GM18951 (cell line): ENCODE measurements at regions not wholly inside any gene's neighbourhood (a gene's known extent, or its start where the extent isn't known, plus 50 kb on each side); places are given as distances from the start of the nearest gene placed in this dataset.

Experiments
- POLR2A ChIP-seq: IDR thresholded peaks from 4 replicates; pipeline ENCODE4 v1.6.1; 2011; ENCODE audit warnings: mild to moderate bottlenecking; ENCODE audit not compliant: insufficient read length, insufficient read depth; ENCODE audit errors: extremely low read depth
- in situ Hi-C: fragments of 300-500 bp; cut with MboI; formaldehyde crosslinking; loops from one replicate; pipeline ENCODE4 v1.12.0; 2022; ENCODE audit warnings: low sequenced_read_pairs, mixed read lengths, inconsistent platforms; ENCODE audit not compliant: unreplicated experiment

DNA sequence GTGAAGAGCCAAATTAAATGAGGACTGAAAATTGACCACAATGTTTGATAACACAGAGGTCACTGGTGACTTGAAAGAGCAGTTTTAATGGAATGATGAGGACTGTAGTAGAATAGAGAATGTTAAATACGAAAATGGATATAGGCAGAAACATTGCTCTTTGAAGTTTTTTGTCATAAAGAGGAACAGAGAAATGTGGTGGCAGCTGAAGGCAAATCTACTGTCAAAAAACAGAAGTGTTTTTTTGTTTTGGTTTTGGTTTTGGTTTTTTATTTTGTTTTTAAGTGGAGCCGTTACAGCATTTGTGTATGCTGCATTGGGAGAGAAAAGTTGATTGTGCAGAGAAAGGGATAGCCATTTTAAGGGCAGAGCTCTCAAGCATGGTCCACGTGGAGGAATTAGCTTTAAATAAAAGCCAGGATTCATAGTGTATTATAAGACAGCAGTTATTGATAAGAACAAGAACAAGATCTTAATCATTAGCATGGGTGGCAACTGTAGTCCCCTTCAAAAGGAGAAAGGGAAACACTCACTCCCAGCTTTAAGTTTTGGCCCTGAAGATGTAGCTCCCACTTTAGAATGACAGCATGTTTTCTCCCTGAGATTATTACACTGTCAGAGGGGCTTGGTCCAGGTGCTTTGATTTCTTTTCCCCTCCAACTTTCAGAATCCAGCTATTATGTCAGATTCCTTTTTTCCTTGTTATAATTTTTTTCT is 156.7 kb upstream of the BET1 start:
- in situ Hi-C loops: no loop called here
- TF ChIP-seq POLR2A: no peak

DNA sequence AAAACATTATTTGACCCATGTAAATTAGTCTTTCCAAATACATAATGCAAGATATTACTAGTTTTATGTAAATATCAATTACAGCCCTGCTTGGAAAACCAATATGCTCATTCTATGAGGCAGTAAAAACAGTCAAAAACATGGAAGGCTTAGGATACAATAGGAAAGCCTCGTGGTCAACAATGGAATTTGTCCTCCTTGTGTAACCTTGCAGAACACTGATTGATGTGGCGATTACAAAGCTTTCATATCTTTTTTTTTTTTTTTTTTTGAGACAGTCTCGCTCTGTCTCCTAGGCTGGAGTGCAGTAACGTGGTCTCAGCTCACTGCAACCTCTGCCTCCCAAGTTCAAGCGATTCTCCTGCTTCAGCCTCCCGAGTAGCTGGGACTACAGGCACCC is 157.3 kb upstream of the BET1 start:
- TF ChIP-seq POLR2A: no peak
- in situ Hi-C loops: no loop called here

DNA sequence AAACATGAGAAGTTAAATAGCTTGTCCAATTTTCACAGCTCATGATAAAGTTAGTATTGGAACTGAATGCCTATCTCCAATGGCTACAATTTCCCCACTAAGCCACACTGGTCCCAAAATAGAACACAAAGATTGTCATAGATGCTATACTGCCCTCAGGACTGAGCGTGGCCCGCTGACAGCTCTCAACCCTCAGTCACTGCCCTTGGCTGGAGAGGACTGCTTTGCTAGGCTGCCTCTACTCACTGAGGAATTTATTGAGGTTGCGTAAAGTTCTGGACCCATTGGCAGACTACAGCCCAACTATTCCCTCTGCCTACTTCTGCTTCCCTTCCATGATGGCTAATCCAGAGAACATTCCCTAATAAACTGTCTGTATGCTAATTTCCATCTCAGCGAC is 165.5 kb upstream of the BET1 start:
- TF ChIP-seq POLR2A: no peak
- in situ Hi-C loops: no loop called here

DNA sequence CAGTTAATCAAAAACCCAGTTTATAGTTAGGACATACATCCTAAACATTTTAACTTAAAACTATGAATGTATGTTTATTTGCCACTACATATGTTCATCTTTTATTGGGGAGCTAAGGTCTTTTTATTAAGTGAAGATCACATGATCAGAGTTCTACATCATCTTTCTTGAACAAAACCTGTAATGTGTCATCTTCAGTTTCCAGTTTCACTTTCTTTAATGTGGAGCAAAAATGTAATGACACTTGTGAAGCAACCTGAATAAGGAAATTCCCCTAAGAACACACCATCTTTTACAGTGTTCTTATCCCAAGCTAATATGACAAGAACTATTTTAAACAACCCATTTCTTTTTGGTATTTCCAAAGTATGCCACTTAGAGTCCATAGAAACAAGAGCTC is 166.7 kb upstream of the BET1 start:
- TF ChIP-seq POLR2A: no peak
- in situ Hi-C loops: no loop called here

DNA sequence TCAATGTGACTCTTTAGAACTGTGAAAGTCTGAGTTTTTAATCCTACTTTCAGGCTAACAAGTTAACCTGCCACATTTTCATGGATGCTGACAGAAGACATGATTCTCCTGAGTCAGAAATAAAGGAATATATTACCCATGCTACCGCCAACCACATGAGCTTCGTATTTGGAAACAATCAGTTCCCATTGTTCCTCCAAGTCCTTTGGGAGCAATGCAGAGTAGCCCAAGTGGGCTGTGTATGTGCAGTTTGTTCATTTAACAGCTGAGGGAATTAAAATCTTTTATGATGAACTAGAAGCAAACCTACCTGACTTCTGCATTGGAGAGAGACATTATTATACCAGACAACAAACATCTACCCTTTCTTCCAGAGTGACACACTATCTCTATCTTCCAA is 169.3 kb upstream of the BET1 start:
- in situ Hi-C loops: no loop called here
- TF ChIP-seq POLR2A: no peak

DNA sequence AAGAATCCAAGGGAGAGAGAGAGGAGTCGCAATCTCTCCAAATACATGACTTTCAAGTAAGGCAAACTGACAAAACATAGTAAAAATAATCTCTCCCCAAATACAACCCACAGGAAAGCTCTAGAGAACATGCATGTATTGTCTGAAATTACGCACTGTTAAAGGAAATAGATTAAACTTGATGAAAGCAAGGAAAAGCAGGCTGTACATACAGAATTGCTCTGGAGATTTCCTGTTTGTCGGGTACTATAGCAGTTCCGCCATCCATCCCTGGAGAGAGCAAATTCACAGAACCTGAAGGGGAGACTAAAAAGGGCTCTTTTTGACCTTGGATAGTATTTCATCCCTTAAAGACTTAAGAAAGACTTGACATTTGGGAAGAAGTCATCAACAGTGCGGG is 170.2 kb upstream of the BET1 start:
- in situ Hi-C loops: no loop called here
- no peak for TF ChIP-seq POLR2A

DNA sequence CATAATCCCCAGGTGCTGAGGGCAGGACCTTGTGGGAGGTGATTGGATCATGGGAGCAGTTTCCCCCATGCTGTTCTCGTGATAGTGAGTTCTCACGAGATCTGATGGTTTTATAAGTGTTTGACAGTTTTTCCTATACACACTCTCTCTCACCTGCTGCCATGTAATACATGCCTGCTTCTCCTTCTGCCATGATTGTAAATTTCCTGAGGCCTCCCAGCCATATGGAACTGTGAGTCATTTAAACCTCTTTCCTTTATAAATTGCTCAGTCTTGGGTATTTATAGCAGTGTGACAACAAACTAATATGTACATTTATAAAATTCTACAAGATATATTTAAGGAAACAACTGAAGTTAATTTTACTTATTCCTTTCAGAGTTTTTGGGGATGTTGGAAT is 170.8 kb upstream of the BET1 start:
- no peak for TF ChIP-seq POLR2A
- in situ Hi-C loops: no loop called here

DNA sequence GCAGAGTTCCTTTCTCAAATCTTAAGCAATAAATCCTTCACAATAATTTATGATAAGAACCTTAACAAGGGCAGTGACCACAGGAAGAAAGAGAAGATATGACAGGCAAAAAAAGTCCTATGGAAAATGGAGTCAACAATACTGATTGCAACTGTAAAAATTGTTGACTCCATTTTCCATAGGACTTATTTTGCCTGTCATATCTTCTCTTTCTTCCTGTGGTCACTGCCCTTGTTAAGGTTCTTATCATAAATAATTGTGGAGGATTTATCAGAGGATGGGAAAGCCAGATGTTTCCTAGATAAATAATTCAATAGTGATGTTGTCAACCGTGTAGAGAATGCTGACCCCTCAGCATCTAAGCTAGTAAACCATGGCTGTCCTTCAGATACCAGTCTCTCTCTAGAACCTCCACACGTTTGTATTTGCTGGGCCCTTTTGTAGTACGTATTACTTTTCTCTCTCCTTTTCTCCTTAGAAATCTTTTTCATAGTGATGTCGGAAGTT is 172.6 kb upstream of the BET1 start:
- no peak for TF ChIP-seq POLR2A
- in situ Hi-C loops: no loop called here

DNA sequence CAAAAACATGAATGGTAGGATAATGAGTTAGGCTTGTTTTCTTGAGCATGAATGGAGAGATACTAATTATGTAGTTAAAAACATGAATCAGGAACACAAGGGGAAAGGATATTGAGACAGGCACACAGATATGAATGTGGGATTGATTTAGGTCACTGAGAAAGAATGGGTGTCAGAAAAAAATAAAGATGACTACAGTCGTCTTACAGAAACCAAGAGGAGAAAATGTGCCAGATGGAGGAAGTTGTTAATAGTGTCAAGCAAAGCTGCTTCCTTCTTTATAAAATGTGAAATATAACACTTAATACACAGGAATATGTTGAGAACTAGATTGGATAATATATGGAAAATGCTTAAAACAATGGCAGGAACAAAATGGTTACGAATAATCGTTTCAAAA is 173.3 kb upstream of the BET1 start:
- no peak for TF ChIP-seq POLR2A
- in situ Hi-C loops: no loop called here

DNA sequence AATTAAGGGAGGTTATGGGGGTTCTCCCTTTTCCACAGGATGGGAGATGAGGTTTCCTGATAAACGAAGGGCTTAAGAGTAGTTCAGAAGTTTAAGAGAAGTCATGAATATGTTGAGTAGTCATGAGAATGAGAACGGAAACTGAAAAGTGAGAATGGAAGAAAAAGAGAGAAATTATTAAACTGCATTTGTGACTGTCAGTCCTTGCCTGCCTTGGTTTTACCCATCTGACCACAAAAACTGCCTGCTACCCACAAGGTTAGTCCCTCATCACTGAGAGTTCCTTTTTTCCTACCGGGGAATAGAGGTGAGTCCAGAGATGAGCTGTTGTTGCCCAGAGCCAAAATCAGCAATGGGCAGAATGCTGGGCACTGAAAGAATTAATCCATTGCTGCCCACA is 174.1 kb upstream of the BET1 start:
- in situ Hi-C loops: no loop called here
- TF ChIP-seq POLR2A: no peak

DNA sequence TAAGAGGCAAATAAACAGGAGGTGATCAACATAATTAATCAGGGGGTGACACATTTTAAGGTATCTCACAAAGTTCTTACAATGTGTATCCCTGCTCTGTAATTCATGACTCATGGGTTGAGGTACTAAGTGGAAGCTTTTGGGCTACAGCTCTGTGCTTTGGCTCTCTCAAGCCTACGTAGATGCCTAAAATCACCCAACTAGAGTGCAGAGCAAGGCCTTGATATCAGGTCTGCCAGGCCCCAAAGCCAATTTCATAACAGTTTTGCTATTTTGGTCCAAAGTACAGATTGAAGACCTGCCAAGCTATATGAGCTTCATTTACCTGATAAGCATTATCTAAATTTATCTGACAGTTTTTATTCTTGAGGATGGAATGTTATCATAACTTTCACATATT is 175.3 kb upstream of the BET1 start:
- in situ Hi-C loops: no loop called here
- TF ChIP-seq POLR2A: no peak

DNA sequence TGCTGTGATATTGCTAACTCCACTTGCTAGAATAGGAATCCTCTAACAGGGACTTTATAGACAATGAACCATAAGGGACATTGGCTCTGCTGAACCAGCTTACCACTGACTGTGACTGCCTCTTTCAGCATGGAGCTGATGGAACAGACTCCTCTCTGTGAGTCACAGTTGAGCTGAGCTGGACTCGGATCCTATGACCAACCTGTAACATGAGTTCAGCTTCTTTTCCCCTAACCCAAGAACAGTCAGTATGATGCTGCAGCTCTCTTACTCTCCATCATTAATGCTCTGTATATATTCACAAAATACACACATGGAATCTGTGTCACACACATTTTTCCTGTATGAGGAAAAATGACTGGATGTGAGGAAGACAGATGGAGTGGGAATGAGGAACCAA is 177.9 kb upstream of the BET1 start:
- in situ Hi-C loops: no loop called here
- TF ChIP-seq POLR2A: no peak

DNA sequence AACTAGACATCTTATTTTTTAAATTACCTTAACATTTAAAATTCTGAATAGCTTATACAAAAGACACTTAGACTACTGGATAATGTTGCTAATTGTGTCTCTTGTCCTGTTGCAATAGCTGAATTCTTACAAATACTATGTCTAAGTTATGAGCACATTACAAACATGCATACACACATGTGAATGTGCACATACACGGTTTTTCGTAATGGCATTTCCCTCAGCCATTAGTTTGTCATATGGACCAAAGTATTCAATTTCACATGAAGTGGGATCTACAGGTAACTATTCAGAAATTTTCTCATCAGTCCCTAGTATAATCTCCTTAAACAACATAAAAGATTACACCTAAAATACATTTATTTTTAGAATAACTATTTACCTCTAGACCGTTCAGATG is 178.6 kb upstream of the BET1 start:
- no peak for TF ChIP-seq POLR2A
- in situ Hi-C loops: no loop called here

DNA sequence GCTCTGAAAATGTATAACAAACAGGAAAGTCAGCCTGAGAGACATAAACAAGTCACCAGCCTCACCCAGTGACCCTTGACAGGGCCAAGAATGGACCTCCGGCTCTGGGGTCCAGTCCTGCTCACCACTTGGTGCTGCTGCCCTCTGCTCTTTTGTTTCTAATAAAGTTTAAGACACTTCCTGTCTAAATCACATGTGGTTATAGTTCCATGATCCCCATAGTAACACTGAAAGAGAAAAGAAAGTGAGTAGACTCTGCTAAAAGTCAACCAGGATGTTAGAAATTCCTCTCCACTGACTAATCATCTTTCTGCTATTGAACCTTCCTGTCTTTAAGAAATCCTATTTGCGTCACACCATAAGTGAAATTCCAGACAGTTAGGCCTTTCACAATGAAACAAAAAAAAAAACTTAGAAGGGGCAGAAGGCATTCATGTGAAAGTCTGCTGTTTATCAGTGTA is 179.2 kb upstream of the BET1 start:
- in situ Hi-C loops: no loop called here

More for the DNA sequence above, 179.2 kb upstream of the BET1 start:
- TF ChIP-seq POLR2A: no peak
